Mesothelial cell of epicardium (in vitro differentiated cells): ENCODE measurements at regions not wholly inside any gene's neighbourhood (a gene's known extent, or its start where the extent isn't known, plus 50 kb on each side); places are given as distances from the start of the nearest gene placed in this dataset.

Experiments
- DNase-seq, 2 experiments: peaks; one replicate each; pipeline ENCODE4 v3.0.0; 2021; ENCODE audit warnings: low spot score in 2 of 2; ENCODE audit not compliant: unreplicated experiment in 2 of 2
- H3K27ac Mint-ChIP-seq: 2 replicates; pipeline ENCODE4 v1.8.0; 2021; ENCODE audit warnings: mixed read lengths
- H3K27me3 Mint-ChIP-seq: 2 replicates; pipeline ENCODE4 v1.8.0; 2021; ENCODE audit warnings: low read depth, mixed read lengths
- H3K36me3 Mint-ChIP-seq: 2 replicates; pipeline ENCODE4 v1.8.0; 2021; ENCODE audit warnings: mixed read lengths
- H3K4me1 Mint-ChIP-seq: 2 replicates; pipeline ENCODE4 v1.8.0; 2021; ENCODE audit warnings: mixed read lengths
- H3K4me3 Mint-ChIP-seq: 2 replicates; pipeline ENCODE4 v1.8.0; 2021; ENCODE audit warnings: mild to moderate bottlenecking, moderate library complexity, mixed read lengths
- H3K9me3 Mint-ChIP-seq: 2 replicates; pipeline ENCODE4 v1.8.0; 2021; ENCODE audit warnings: mixed read lengths
- CTCF ChIP-seq: fragments of 200-600 bp; sonication (generic); IDR thresholded peaks from one replicate; pipeline ENCODE4 v1.5.0; 2021; ENCODE audit warnings: antibody characterized with exemption; ENCODE audit not compliant: unreplicated experiment

GRCh38 chrX:38940547-38940946 is 139.3 kb downstream of the MID1IP1 start:
- no peaks in the 10 kb centered on the region for H3K4me1 Mint-ChIP-seq
- H3K36me3 Mint-ChIP-seq, result no peaks in the 10 kb centered on the region
- DNase-seq, result no peak
- H3K27ac Mint-ChIP-seq, result no peak overlapping the region
- H3K27me3 Mint-ChIP-seq, result no peaks in the 10 kb centered on the region
- peaks cover 70% of the 10 kb centered on the region for H3K9me3 Mint-ChIP-seq
- no peak for TF ChIP-seq CTCF
- H3K4me3 Mint-ChIP-seq, result no peak overlapping the region

GRCh38 chrX:38941675-38942074 is 140.4 kb downstream of the MID1IP1 start:
- no peaks in the 10 kb centered on the region for H3K27me3 Mint-ChIP-seq
- no peak for TF ChIP-seq CTCF
- no peaks in the 10 kb centered on the region for H3K36me3 Mint-ChIP-seq
- DNase-seq, result no peak
- no peak overlapping the region for H3K4me3 Mint-ChIP-seq
- H3K9me3 Mint-ChIP-seq, result peaks cover 73% of the 10 kb centered on the region
- H3K4me1 Mint-ChIP-seq, result no peaks in the 10 kb centered on the region
- H3K27ac Mint-ChIP-seq, result no peak overlapping the region

GRCh38 chrX:38943120-38943519 is 141.9 kb downstream of the MID1IP1 start:
- no peak overlapping the region for H3K4me3 Mint-ChIP-seq
- no peak overlapping the region for H3K27ac Mint-ChIP-seq
- no peak for DNase-seq
- no peak for TF ChIP-seq CTCF
- H3K9me3 Mint-ChIP-seq, result peaks cover 78% of the 10 kb centered on the region
- H3K36me3 Mint-ChIP-seq, result no peaks in the 10 kb centered on the region
- H3K4me1 Mint-ChIP-seq, result no peaks in the 10 kb centered on the region
- no peaks in the 10 kb centered on the region for H3K27me3 Mint-ChIP-seq

DNA sequence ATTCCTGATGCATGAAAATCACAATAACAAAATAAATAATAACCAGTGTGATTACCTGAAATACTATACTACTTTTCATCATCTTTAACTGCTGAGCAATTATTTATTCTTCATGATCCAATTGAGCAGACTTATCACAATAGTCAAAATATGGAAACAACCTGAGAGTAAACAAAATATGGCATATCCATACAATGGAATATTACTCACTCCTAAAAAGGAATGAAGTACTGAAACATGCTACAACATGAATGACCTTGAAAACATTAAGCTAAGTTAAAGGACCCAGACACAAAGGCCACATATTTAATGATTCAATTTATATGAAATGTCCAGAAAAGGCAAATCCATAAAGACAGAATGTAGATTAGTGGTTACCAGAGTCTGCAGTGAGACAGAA is 146.8 kb downstream of the MID1IP1 start:
- Mint-ChIP-seq H3K9me3 (peaks cover 72% of the 10 kb centered on the region), H3K4me3 (no peak overlapping the region), H3K4me1 (no peaks in the 10 kb centered on the region), H3K27me3 (no peaks in the 10 kb centered on the region), H3K27ac (no peak overlapping the region), H3K36me3 (no peaks in the 10 kb centered on the region)
- no peak for DNase-seq
- TF ChIP-seq CTCF, result no peak

DNA sequence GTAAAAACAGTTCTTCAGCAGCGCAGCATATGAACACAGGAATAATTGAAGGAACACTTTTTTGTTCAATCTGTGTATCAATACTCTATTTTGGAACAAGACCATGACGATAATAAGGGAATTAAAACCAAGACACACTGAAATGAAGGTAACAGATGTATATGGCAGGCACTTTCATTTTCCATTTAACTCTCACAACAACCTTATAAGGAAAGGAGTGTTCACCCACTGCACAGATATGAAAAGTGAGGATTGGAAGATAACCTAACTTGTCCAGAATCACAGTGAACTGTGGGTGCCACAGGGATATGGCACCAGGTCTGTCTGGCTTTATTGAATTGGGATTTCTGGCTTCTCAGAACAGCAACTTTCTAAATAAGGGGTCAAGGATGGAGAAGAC is 153.3 kb downstream of the MID1IP1 start:
- Mint-ChIP-seq H3K9me3 (peaks cover 54% of the 10 kb centered on the region), H3K4me1 (no peaks in the 10 kb centered on the region), H3K36me3 (no peaks in the 10 kb centered on the region), H3K4me3 (no peak overlapping the region), H3K27me3 (no peaks in the 10 kb centered on the region), H3K27ac (no peak overlapping the region)
- TF ChIP-seq CTCF, result no peak
- DNase-seq, result no peak

DNA sequence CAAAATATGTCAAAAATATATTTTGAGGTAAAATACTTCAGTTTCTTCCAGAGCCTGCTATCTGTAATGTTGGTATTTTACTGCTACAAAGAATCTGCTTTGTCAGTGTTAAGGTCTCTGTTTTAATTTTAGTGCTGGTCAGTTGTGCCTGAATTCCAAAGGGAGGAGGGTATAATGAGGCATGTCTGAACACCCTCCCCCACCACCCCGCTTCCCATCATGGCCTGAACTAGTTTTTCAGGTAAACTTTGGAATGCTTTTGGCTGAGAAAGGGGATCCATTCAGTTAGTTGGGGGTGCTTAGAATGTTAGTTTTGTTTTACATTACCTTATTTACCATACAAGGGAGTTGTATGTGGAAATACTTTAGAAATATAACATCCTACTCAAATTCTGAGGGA is 158.5 kb downstream of the MID1IP1 start:
- peak overlapping the region; percentile 41 for H3K27ac Mint-ChIP-seq
- no peak for DNase-seq
- no peak overlapping the region for H3K4me3 Mint-ChIP-seq
- peaks cover 42% of the 10 kb centered on the region for H3K9me3 Mint-ChIP-seq
- no peaks in the 10 kb centered on the region for H3K27me3 Mint-ChIP-seq
- no peak for TF ChIP-seq CTCF
- H3K36me3 Mint-ChIP-seq, result no peaks in the 10 kb centered on the region
- H3K4me1 Mint-ChIP-seq, result peaks cover 7% of the 10 kb centered on the region
